Mesodermal cell (in vitro differentiated cells): ENCODE measurements at regions not wholly inside any gene's neighbourhood (a gene's known extent, or its start where the extent isn't known, plus 50 kb on each side); places are given as distances from the start of the nearest gene placed in this dataset.

Experiments
- H3K27ac ChIP-seq: 2 replicates; pipeline ENCODE4 v1.7.0; 2013; ENCODE audit warnings: mild to moderate bottlenecking, low read depth, low read length, moderate library complexity; ENCODE audit not compliant: severe bottlenecking
- H3K36me3 ChIP-seq: 2 replicates; pipeline ENCODE4 v1.7.1; 2013; ENCODE audit warnings: mild to moderate bottlenecking, low read length, moderate library complexity; ENCODE audit not compliant: control insufficient read depth, insufficient read depth
- H3K4me1 ChIP-seq: one replicate; pipeline ENCODE4 v1.7.1; 2013; ENCODE audit warnings: mild to moderate bottlenecking, low read length; ENCODE audit not compliant: insufficient read depth, control insufficient read depth, poor library complexity, severe bottlenecking
- H3K4me3 ChIP-seq: 2 replicates; pipeline ENCODE4 v1.7.0; 2013; ENCODE audit warnings: low read length, control low read depth, mild to moderate bottlenecking; ENCODE audit not compliant: insufficient read depth, poor library complexity, severe bottlenecking; ENCODE audit errors: extremely low read depth
- H3K9me3 ChIP-seq: 2 replicates; pipeline ENCODE4 v1.7.1; 2013; ENCODE audit warnings: mild to moderate bottlenecking, low read length, moderate library complexity; ENCODE audit not compliant: control insufficient read depth
- WGBS, 2 experiments: methylation state at CpG; one replicate each; pipeline ENCODE4 v1.1.5; 2013; ENCODE audit warnings: missing lambda C conversion rate in 2 of 2; ENCODE audit not compliant: insufficient coverage in 2 of 2; 5-methylcytosine and 5-hydroxymethylcytosine counted together

DNA sequence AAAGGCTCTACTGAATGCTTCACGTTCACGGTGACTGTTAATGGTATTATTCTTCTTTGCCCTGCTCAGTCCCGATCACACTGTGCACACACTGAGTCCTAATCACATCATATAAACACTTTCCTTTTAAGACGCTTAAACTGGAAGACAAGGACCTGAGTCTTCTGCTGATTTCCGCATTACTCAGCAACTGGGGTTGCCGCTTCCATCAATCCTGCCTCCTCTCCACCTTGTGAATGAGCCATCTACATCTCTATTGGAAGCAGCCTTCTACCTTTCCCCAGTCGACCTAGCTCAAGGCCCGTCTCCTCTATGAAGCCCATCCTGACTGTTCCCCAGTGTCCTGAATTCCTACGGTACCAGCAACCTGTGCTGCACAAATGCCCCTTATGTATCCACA, 104.7 kb downstream of the NCOR2 start:
- peaks cover 8% of the 10 kb centered on the region for H3K9me3 ChIP-seq
- H3K4me1 ChIP-seq: peaks cover 9% of the 10 kb centered on the region
- no peak overlapping the region for H3K4me3 ChIP-seq
- no peak overlapping the region for H3K27ac ChIP-seq
- H3K36me3 ChIP-seq: peaks cover 67% of the 10 kb centered on the region
- 90 to 91% methylated on average over 9 of the region's 9 CpGs for WGBS, 2 experiments

DNA sequence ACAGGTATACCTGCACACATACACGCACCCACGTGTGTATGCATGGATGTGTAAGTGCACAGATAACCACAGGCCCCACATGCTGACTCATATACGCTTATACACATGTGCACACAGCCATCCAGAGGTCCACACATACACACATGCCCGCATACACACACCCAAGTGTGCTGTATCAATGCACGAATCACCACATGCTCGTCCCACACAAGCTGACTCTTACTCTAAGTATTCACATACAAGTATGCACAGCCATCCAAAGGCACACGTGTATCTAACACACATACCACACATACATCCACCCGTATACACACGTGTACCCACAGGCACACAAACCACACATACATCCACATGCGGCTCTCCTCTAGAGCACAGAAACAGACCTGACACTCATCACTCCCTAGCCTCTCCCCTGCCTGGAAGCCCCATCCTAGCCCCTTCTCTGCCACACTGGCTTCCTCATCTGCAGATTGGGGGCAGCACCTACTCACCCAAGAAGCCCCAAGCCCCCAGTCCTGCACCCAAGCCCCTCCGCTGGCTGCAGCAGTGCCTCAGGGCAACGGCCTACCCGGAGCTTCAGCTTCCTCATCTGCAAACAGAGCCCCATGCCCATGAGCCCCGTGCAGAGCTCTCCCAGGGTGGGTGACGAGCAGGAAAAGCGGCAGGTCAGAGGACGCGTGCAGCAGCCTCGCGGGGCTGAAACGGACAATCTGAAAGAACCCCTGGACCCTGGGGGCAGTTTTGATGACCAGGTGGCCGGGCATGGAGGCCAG, 105.4 kb downstream of the NCOR2 start:
- WGBS, 2 experiments: 98% methylated on average over 19 to 22 of the region's 22 CpGs
- no peak overlapping the region for H3K27ac ChIP-seq
- peaks cover 8% of the 10 kb centered on the region for H3K9me3 ChIP-seq

DNA sequence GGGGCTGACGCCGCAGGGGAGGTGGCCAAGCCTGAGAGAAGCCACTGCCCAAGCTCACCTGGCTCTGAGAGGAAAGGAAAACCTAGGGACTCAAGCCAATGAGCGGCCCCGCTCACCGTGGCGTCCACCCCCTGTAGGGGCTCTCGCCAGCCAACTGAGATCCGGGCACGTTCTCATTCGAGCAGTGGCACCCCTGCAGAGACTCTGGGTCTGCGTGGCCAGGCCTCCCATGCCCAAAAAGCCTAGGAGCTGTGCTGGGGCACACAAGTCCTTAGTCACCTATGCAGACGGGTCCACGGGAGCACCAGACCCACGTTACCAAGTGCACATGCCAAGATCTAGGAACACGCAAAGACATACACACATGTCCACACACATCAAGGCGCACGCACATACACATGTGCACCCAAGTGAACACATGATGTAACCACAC, 106.2 kb downstream of the NCOR2 start:
- 95 to 96% methylated on average over 15 to 17 of the region's 17 CpGs for WGBS, 2 experiments
- Histone ChIP-seq H3K27ac (no peak overlapping the region), H3K4me3 (no peak overlapping the region), H3K9me3 (peaks cover 8% of the 10 kb centered on the region), H3K4me1 (peaks cover 6% of the 10 kb centered on the region), H3K36me3 (peaks cover 68% of the 10 kb centered on the region)

More for the DNA sequence above, 105.4 kb downstream of the NCOR2 start:
- Histone ChIP-seq H3K4me3 (no peak overlapping the region), H3K36me3 (peaks cover 68% of the 10 kb centered on the region), H3K4me1 (peaks cover 11% of the 10 kb centered on the region)

DNA sequence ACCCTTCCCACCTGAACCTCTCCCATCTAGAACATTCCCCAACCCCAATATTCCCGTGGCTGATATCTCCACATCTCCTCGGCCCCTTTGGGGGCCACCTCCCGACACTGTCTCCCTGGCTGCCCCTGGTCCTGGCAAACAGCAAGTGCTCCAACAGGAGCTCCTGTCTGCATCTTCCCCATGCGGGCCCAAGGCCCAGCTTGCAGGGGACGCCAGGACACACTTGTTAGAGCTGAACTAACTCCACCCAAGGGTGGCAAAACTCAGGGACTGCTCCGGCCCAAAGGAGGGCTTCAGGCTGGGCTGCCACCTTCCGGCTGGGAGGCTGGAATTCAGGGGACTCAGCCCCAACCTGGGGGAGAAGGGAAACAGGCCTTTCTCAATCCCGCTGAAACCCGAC, 106.6 kb downstream of the NCOR2 start:
- 96 to 97% methylated on average over 9 of the region's 9 CpGs for WGBS, 2 experiments
- H3K4me1 ChIP-seq: peaks cover 6% of the 10 kb centered on the region
- H3K27ac ChIP-seq: no peak overlapping the region
- H3K4me3 ChIP-seq: no peak overlapping the region
- H3K36me3 ChIP-seq: peaks cover 67% of the 10 kb centered on the region
- H3K9me3 ChIP-seq: peaks cover 6% of the 10 kb centered on the region

DNA sequence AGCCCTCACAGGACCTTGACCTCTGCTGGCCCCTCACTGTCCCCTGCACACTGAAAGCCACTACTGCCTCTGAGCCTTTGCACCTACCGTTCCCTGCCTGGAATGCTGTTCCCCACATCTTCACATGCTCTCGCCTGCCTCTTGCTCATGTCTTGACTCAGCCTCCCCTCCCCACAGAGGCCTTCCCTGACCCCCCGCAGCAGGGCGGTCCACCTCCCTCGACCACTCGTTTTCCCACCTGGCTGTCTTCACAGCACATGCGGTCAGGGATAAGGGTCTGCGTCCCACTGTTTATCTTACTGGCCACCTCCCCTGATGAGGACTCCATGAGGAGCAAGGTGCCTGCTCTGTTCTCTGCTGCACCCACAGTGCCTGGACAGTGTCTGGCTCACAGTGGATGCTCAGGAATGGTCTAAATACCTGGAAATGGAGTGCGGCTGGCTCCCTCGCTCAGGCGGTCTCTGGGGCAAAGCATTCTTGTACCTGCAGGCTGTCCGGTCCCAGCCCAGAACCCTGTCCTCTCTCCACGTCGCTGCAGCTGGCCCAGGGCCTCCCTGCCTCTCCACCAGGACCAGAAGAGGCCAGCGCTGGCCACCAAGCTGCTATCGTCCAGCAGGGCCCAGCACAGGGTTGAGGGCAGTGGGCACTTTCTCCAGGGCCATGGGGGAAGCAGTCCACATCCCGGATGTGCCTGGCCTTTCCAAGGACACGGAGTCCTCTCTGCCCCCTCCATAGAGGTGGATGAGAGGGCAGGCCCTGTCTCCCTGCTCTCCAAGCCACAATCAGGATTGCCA, 107.4 kb downstream of the NCOR2 start:
- H3K4me1 ChIP-seq: peaks cover 6% of the 10 kb centered on the region
- WGBS, 2 experiments: 92 to 97% methylated on average over 16 to 17 of the region's 18 CpGs
- H3K36me3 ChIP-seq: peaks cover 63% of the 10 kb centered on the region
- H3K4me3 ChIP-seq: no peak overlapping the region
- H3K9me3 ChIP-seq: no peaks in the 10 kb centered on the region
- H3K27ac ChIP-seq: no peak overlapping the region

DNA sequence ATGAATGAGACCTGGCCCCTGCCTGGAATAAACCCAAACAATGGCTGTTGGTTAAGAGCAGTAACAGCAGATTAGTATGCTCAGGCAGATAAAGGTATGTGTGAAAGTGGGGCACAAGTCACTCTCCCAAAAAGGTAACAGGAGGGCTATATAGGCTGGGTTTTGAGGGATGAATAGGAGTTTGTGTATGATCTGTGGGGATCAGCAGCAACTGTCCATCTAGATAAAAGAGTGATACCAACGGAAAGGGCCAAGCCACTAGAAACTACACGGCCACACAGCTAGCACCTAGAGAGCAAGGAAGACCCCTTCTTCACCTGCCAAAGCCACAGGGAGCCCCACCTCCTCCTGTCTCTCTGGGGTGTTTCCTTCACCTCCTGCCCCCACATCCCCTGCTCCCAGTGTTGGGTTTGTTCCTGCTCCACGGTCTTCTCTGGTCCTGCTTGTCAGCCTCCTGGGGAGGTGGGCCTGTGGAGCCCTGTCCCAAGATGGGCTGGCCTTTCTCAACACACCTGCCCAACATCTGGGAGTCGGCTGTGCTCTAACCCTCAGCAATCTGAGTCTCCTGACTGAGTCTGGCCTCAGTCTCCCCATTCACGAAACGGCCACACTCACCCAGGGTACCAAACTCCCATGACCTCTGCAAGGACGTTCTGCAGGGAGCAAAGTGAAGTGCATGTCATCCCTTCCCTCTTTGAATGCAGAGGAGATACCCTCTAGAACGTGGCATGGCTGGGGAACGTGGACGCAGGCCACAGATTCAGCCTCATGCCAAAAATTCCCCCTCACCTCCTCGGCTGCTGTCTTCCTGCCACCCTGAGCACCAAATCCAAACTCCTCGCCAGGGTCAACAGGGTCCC, 108.2 kb downstream of the NCOR2 start:
- peaks cover 55% of the 10 kb centered on the region for H3K36me3 ChIP-seq
- H3K27ac ChIP-seq: no peak overlapping the region
- H3K9me3 ChIP-seq: no peaks in the 10 kb centered on the region
- 93 to 94% methylated on average over 7 to 11 of the region's 12 CpGs for WGBS, 2 experiments
- H3K4me3 ChIP-seq: no peak overlapping the region
- H3K4me1 ChIP-seq: peaks cover 9% of the 10 kb centered on the region

DNA sequence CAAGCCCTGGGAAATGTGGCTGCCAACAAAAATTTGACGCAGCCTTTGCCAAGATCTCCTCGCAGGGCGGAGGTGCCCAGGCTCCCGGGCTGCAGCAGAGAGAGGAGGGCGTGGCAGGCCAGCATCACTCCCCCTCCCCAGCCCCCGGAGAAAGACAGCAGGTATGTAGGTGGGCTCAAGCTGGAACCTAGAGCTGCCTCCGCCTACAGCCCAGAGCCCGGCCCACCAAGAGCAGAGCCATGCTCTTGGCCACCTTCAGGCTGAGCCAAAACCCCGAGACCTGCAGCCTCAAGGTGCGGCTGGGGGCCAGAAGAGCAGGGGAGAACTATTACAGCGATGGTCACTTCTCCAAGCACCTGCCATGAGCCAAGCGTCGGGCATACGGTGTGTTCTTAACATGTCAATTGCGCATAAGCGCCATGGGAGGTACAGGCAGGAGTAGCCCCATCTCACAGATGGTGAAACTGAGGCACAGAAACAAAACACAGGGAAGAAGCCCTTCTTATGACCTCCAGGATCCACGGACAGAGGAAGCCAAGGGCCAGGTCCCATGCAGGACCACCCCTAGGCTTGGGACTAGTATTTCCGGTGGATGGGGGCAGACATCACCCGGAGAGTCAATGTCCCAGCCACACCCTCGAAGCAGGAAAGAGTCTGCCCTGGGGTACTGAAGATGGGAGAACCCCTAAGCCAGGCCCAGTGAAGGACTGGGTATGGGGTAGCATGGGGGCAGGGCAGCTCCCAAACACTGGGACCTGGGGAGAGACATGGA, 109.0 kb downstream of the NCOR2 start:
- Histone ChIP-seq H3K36me3 (peaks cover 48% of the 10 kb centered on the region), H3K9me3 (no peaks in the 10 kb centered on the region), H3K4me3 (no peak overlapping the region), H3K27ac (no peak overlapping the region), H3K4me1 (peaks cover 18% of the 10 kb centered on the region)
- WGBS, 2 experiments: 93% methylated on average over 13 to 19 of the region's 20 CpGs

DNA sequence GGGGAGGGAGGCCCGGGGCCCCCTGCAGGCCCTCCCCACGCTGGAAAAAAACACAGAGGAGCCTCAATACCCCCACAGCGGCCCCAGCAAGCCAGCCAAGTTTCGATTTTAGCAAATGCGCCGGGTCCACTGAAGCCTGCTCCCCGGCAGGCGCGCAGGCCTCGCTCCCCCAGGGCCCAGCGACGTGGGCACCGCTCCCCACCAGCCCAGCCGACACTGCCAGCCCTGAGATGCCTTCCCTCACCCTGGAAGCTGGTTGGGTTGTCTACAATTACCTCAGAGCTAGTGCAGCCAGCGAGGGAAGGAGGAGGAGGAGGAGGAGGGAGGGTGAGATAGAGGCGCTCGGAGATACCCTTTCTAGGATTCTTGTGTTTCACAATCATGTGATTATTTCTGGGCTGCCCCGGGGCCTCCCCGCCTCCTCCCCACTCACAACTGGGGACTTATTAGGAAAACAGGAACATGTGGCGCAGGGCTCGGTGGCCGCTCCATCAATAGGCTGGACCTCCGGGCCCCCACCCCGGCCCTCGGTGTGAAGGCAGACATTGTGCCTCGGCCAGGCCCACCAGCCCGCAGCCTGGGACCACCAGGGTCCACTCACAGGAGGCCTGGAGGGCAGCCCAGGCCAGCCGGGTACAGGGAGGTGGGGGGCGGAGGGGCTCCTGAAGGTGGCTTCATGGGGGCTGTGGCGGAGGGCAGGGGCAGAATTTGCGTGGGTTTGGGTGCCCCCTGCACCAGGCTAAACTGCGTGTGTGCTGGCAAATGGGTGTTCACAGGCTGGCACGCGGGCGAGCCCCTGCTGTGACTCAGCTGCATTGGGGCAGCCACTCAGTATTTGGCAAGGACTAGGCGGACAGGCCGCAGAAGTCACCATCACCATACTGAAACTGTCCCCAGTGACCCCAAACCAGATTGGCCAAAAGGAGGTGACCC, 109.9 kb downstream of the NCOR2 start:
- peaks cover 48% of the 10 kb centered on the region for H3K36me3 ChIP-seq
- H3K4me3 ChIP-seq: no peak overlapping the region
- H3K4me1 ChIP-seq: peaks cover 26% of the 10 kb centered on the region
- H3K9me3 ChIP-seq: no peaks in the 10 kb centered on the region
- no peak overlapping the region for H3K27ac ChIP-seq
- 88 to 93% methylated on average over 32 of the region's 37 CpGs for WGBS, 2 experiments

DNA sequence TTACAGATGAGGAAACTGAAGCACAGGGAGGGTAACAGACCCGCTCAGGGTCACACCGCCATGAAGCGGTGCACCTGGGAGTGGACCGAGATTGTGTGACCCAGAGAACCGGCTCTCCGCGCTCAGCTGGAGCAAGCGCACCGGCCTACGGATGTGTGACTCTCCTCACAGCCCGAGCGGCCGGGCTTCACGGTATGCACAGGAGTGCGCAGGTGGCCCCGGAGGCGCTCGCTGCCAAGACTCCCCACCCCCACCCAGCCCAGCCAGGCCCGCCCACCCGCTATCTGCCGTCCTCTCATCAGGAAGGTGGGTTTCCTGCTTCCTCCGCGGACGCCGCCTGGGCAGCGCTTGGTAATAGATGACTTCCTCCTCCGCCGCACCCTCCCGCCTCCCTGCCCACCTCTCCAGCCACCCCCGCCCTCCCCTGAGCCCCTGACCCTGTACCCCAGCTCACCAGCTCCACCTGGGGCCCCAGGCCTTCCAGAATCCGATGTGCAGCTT, 110.7 kb downstream of the NCOR2 start:
- 94 to 97% methylated on average over 12 to 26 of the region's 31 CpGs for WGBS, 2 experiments
- no peak overlapping the region for H3K27ac ChIP-seq
- H3K4me3 ChIP-seq: no peak overlapping the region
- peaks cover 45% of the 10 kb centered on the region for H3K36me3 ChIP-seq
- H3K4me1 ChIP-seq: peaks cover 27% of the 10 kb centered on the region
- H3K9me3 ChIP-seq: no peaks in the 10 kb centered on the region
